ENCODE measurements at regions not wholly inside any gene's neighbourhood (a gene's known extent, or its start where the extent isn't known, plus 50 kb on each side); places are given as distances from the start of the nearest gene placed in this dataset.

- TF ChIP-seq POLR2A (IDR thresholded peaks at IDR 0.05; ENCODE audit: low read depth, low read length) (no peak), POLR2AphosphoS5 (IDR thresholded peaks at IDR 0.05; ENCODE audit: low read depth, low read length) (no peak), TAF1 (IDR thresholded peaks at IDR 0.05; ENCODE audit: borderline replicate concordance, low read depth, low read length) (no peak)
Observed at GRCh38 chr6:153790048-153790447, 249.0 kb upstream of the OPRM1 start.

Measured in GM12892 (cell line).